ENCODE measurements at regions not wholly inside any gene's neighbourhood (a gene's known extent, or its start where the extent isn't known, plus 50 kb on each side); places are given as distances from the start of the nearest gene placed in this dataset.
A peak's percentile ranks its signal among the peaks of the same experiment; 100 is the strongest.
"Not testable (repeated sequence)": the region's sequence is repeated elsewhere in the genome, so short reads cannot be mapped to it uniquely, and the experiment has no call there.

- H3K79me1 ChIP-seq (ENCODE audit: insufficient read depth, low read depth, low read length, poor library complexity, severe bottlenecking); H2BK12ac ChIP-seq (ENCODE audit: insufficient read length, low read depth, low read length); H3K56ac ChIP-seq (ENCODE audit: insufficient read length, low read depth, low read length); H3K4ac ChIP-seq (ENCODE audit: low read depth, low read length); H3K9me3 ChIP-seq (ENCODE audit: control insufficient read depth, low read depth, low read length); H2AK5ac ChIP-seq (ENCODE audit: insufficient read length, low read length); H2BK5ac ChIP-seq (ENCODE audit: insufficient read length, low read length); H2BK20ac ChIP-seq (ENCODE audit: low read depth, low read length, poor library complexity, severe bottlenecking); H3K23ac ChIP-seq (ENCODE audit: insufficient read length, low read depth, low read length); H3K27ac ChIP-seq (ENCODE audit: insufficient read length, low read depth, low read length); H4K91ac ChIP-seq (ENCODE audit: insufficient read length, low read depth, low read length); H3K79me2 ChIP-seq (ENCODE audit: insufficient read depth, low read length); H3K14ac ChIP-seq (ENCODE audit: insufficient read depth, low read length); H2BK15ac ChIP-seq (ENCODE audit: low read depth, low read length); H2AFZ ChIP-seq (ENCODE audit: low read length); H3T11ph ChIP-seq (ENCODE audit: low read length); H3K4me2 ChIP-seq (ENCODE audit: insufficient read depth, insufficient read length, low read length); H3K27ac Mint-ChIP-seq; H3K9ac ChIP-seq (ENCODE audit: extremely low read depth, insufficient read length, low read length); H4K5ac ChIP-seq (ENCODE audit: insufficient read length, low read depth, low read length); H3K18ac ChIP-seq (ENCODE audit: insufficient read length, low read depth, low read length); H4K20me1 ChIP-seq (ENCODE audit: control insufficient read depth, insufficient read depth, insufficient read length); H3K27me3 ChIP-seq (ENCODE audit: insufficient read depth, low read length); H3K23me2 ChIP-seq (ENCODE audit: insufficient read length, low read depth, low read length, poor library complexity, severe bottlenecking); H2BK120ac ChIP-seq (ENCODE audit: low read depth, low read length, poor library complexity, severe bottlenecking); H4K8ac ChIP-seq (replicated peaks; ENCODE audit: insufficient read length, low read depth, low read length); H3K4me1 ChIP-seq (ENCODE audit: insufficient read depth, low read length): not testable (repeated sequence)
- TF ChIP-seq CTCF (conservative IDR thresholded peaks at IDR 0.05): peak; percentile 61
- Mint-ChIP-seq H3K4me1 (peaks cover 20 to 32% of the 10 kb centered on the region in 2 experiments), H3K4me3 (peak overlapping the region; percentile 48 to 52; a peak in 4 of 5 replicates), H3K9me3 (peaks cover 11% of the 10 kb centered on the region in 2 experiments), H3K27me3 (ENCODE audit: low read depth) (peaks cover 65% of the 10 kb centered on the region), H3K36me3 (ENCODE audit: insufficient read depth in 1 of 3, low read depth in 3 of 3) (peaks cover 4 to 11% (median 10%) of the 10 kb centered on the region in 3 experiments; a peak in 4 of 7 replicates)
- WGBS (ENCODE audit: extremely low coverage, insufficient read length, low lambda C conversion rate): no CpG with 5 or more reads among the region's 35 CpGs
- DNase-seq: peak; percentile 68
These were observed 146.7 kb downstream of the IGLL1 start for GRCh38 chr22:23433127-23434005.

- H3K9me3 ChIP-seq (ENCODE audit: control insufficient read depth, low read depth, low read length); H2BK15ac ChIP-seq (ENCODE audit: low read depth, low read length); H2AK5ac ChIP-seq (ENCODE audit: insufficient read length, low read length); H3K79me2 ChIP-seq (ENCODE audit: insufficient read depth, low read length); H3K56ac ChIP-seq (ENCODE audit: insufficient read length, low read depth, low read length); H3K27ac ChIP-seq (ENCODE audit: insufficient read length, low read depth, low read length); H3K4me3 Mint-ChIP-seq; H3K23ac ChIP-seq (ENCODE audit: insufficient read length, low read depth, low read length); H3K14ac ChIP-seq (ENCODE audit: insufficient read depth, low read length); H3K27ac Mint-ChIP-seq; H2BK120ac ChIP-seq (ENCODE audit: low read depth, low read length, poor library complexity, severe bottlenecking); H4K5ac ChIP-seq (ENCODE audit: insufficient read length, low read depth, low read length); H4K8ac ChIP-seq (replicated peaks; ENCODE audit: insufficient read length, low read depth, low read length); H3K4me1 ChIP-seq (ENCODE audit: insufficient read depth, low read length); H3K18ac ChIP-seq (ENCODE audit: insufficient read length, low read depth, low read length); H3K9ac ChIP-seq (ENCODE audit: extremely low read depth, insufficient read length, low read length); H3K79me1 ChIP-seq (ENCODE audit: insufficient read depth, low read depth, low read length, poor library complexity, severe bottlenecking); H2AFZ ChIP-seq (ENCODE audit: low read length); H4K91ac ChIP-seq (ENCODE audit: insufficient read length, low read depth, low read length); H4K20me1 ChIP-seq (ENCODE audit: control insufficient read depth, insufficient read depth, insufficient read length); H3K27me3 ChIP-seq (ENCODE audit: insufficient read depth, low read length); H2BK12ac ChIP-seq (ENCODE audit: insufficient read length, low read depth, low read length); H2BK5ac ChIP-seq (ENCODE audit: insufficient read length, low read length); H3K23me2 ChIP-seq (ENCODE audit: insufficient read length, low read depth, low read length, poor library complexity, severe bottlenecking); DNase-seq; H3T11ph ChIP-seq (ENCODE audit: low read length); H3K4me2 ChIP-seq (ENCODE audit: insufficient read depth, insufficient read length, low read length); H2BK20ac ChIP-seq (ENCODE audit: low read depth, low read length, poor library complexity, severe bottlenecking); H3K4ac ChIP-seq (ENCODE audit: low read depth, low read length): not testable (repeated sequence)
- Mint-ChIP-seq H3K9me3 (peaks cover 16 to 18% of the 10 kb centered on the region in 2 experiments), H3K27me3 (ENCODE audit: low read depth) (peaks cover 64% of the 10 kb centered on the region), H3K4me1 (peaks cover 16 to 27% of the 10 kb centered on the region in 2 experiments), H3K36me3 (ENCODE audit: insufficient read depth in 1 of 3, low read depth in 3 of 3) (peaks cover 4 to 17% (median 10%) of the 10 kb centered on the region in 3 experiments; a peak in 4 of 7 replicates)
- WGBS (ENCODE audit: extremely low coverage, insufficient read length, low lambda C conversion rate): no CpG with 5 or more reads among the region's 10 CpGs
These were observed 147.4 kb downstream of the IGLL1 start for GRCh38 chr22:23432719-23433118.

Data from H9 (cell line).